Keratinocyte (primary cell): ENCODE measurements at regions not wholly inside any gene's neighbourhood (a gene's known extent, or its start where the extent isn't known, plus 50 kb on each side); places are given as distances from the start of the nearest gene placed in this dataset.
"Not testable (repeated sequence)": the region's sequence is repeated elsewhere in the genome, so short reads cannot be mapped to it uniquely, and the experiment has no call there.

ENCODE experiments used
- DNase-seq: peaks from one replicate; pipeline ENCODE4 v3.0.0-alpha.2; 2011; ENCODE audit warnings: low read depth, missing footprints, low spot score
- FAIRE-seq: peaks from 2 replicates; lab custom pipeline; 2011; peaks lifted over from hg19 to GRCh38; lab: Jason Lieb, UNC
- H2AFZ ChIP-seq: 2 replicates; pipeline ENCODE4 v1.6.0; 2012; ENCODE audit warnings: low read length, control low read depth, inconsistent platforms; ENCODE audit not compliant: control insufficient read depth
- H3K27ac ChIP-seq: 2 replicates; pipeline ENCODE4 v1.5.1; 2011; ENCODE audit warnings: low read length; ENCODE audit not compliant: control insufficient read depth, insufficient read depth
- H3K27me3 ChIP-seq: 3 replicates; pipeline ENCODE4 v1.6.0; 2011; ENCODE audit warnings: low read length; ENCODE audit not compliant: control insufficient read depth, insufficient read depth; ENCODE audit errors: extremely low read depth
- H3K36me3 ChIP-seq, 2 experiments: 2 replicates in 1 of 2; 3 replicates in 1 of 2; pipeline ENCODE4 v1.5.1; 2011; ENCODE audit warnings: low read length in 2 of 2, mild to moderate bottlenecking in 1 of 2; ENCODE audit not compliant: control insufficient read depth in 2 of 2, insufficient read depth in 2 of 2; ENCODE audit errors: extremely low read depth in 1 of 2
- H3K4me1 ChIP-seq: 3 replicates; pipeline ENCODE4 v1.5.1; 2011; ENCODE audit warnings: low read length; ENCODE audit not compliant: control insufficient read depth, insufficient read depth; ENCODE audit errors: extremely low read depth
- H3K4me2 ChIP-seq: 3 replicates; pipeline ENCODE4 v1.6.0; 2011; ENCODE audit warnings: low read depth, low read length; ENCODE audit not compliant: control insufficient read depth, insufficient read depth; ENCODE audit errors: extremely low read depth
- H3K4me3 ChIP-seq, 3 experiments: fragments of 200-600 bp in 1 of 3; sonication (generic) in 1 of 3; 2 replicates in 2 of 3; 3 replicates in 1 of 3; pipeline ENCODE4 v1.5.1; 2011 to 2016; ENCODE audit warnings: low read length in 3 of 3, mild to moderate bottlenecking in 3 of 3, control low read depth in 2 of 3, inconsistent platforms in 1 of 3, low read depth in 1 of 3, mixed read lengths in 1 of 3, mixed run types in 1 of 3, moderate library complexity in 1 of 3; ENCODE audit not compliant: control insufficient read depth in 2 of 3, insufficient read depth in 2 of 3; ENCODE audit errors: extremely low read depth in 1 of 3
- H3K79me2 ChIP-seq: 2 replicates; pipeline ENCODE4 v1.6.0; 2012; ENCODE audit warnings: low read length; ENCODE audit not compliant: control insufficient read depth, insufficient read depth
- H3K9ac ChIP-seq: 3 replicates; pipeline ENCODE4 v1.6.0; 2011; ENCODE audit warnings: low read length; ENCODE audit not compliant: control insufficient read depth, insufficient read depth; ENCODE audit errors: extremely low read depth
- H3K9me1 ChIP-seq: 3 replicates; pipeline ENCODE4 v1.6.0; 2011; ENCODE audit warnings: low read length; ENCODE audit not compliant: control insufficient read depth, insufficient read depth; ENCODE audit errors: extremely low read depth
- H3K9me3 ChIP-seq: 2 replicates; pipeline ENCODE4 v1.5.1; 2012; ENCODE audit warnings: low read depth, low read length; ENCODE audit not compliant: control insufficient read depth
- H4K20me1 ChIP-seq: 3 replicates; pipeline ENCODE4 v1.6.0; 2011; ENCODE audit warnings: low read length; ENCODE audit not compliant: control insufficient read depth, insufficient read depth; ENCODE audit errors: extremely low read depth
- dilution Hi-C: fragments of 300-500 bp; cut with MboI; formaldehyde crosslinking; loops from one replicate; pipeline ENCODE4 v1.7.0; 2020; ENCODE audit warnings: low sequenced_read_pairs; ENCODE audit not compliant: extremely low pct_ligation_motif_present

GRCh38 chr2:111478871-111479318 lies 358.2 kb downstream of the BCL2L11 start:
- H2AFZ ChIP-seq, FAIRE-seq, dilution Hi-C loops, H3K9me3 ChIP-seq, H3K4me1 ChIP-seq, H3K36me3 ChIP-seq, H3K4me2 ChIP-seq, H3K9me1 ChIP-seq, H4K20me1 ChIP-seq, H3K4me3 ChIP-seq, H3K9ac ChIP-seq, DNase-seq, H3K27me3 ChIP-seq, H3K27ac ChIP-seq: not testable (repeated sequence)
- H3K79me2 ChIP-seq: peaks cover 65% of the 10 kb centered on the region

DNA sequence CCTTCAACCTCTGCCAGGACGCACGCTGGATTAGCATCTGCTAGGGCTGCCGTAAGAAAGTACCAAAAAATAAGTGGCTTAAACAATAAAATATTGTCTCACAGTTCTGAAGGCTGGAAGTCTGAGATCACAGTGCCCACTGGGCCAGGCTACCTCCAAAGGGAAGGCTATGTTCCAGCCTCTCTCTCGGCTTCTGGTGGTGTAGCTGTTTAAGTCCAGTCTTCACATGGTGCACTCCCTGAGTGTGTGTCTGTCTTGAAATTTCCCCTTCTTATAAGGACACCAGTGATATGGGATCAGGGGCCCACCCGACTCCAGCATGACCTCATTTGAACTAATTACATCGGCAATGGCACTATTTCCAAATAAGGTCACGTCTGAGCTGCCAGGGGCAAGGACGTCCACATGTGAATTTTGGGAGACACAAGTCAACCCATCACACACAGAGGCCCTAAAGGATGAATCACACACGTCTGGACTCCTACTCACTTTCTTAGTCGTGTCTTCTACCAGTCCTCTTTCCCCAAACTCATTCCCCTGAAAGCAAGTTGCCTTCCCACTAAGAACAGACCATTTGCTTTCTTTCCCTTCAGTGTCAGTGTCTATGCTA lies 359.4 kb downstream of the BCL2L11 start:
- H3K9me1 ChIP-seq, H3K9ac ChIP-seq, H3K27me3 ChIP-seq, H3K4me2 ChIP-seq, H3K27ac ChIP-seq, H3K36me3 ChIP-seq, H3K9me3 ChIP-seq, H2AFZ ChIP-seq, H4K20me1 ChIP-seq, FAIRE-seq, H3K4me1 ChIP-seq, H3K4me3 ChIP-seq, dilution Hi-C loops, DNase-seq: not testable (repeated sequence)
- peaks cover 56% of the 10 kb centered on the region for H3K79me2 ChIP-seq

GRCh38 chr2:111480633-111481032 lies 359.9 kb downstream of the BCL2L11 start:
- H3K27me3 ChIP-seq, H3K4me1 ChIP-seq, H3K9ac ChIP-seq, H2AFZ ChIP-seq, H3K4me3 ChIP-seq, H3K36me3 ChIP-seq, FAIRE-seq, H3K9me3 ChIP-seq, H3K27ac ChIP-seq, DNase-seq, H3K9me1 ChIP-seq, dilution Hi-C loops, H3K4me2 ChIP-seq, H4K20me1 ChIP-seq: not testable (repeated sequence)
- H3K79me2 ChIP-seq: peaks cover 57% of the 10 kb centered on the region

DNA sequence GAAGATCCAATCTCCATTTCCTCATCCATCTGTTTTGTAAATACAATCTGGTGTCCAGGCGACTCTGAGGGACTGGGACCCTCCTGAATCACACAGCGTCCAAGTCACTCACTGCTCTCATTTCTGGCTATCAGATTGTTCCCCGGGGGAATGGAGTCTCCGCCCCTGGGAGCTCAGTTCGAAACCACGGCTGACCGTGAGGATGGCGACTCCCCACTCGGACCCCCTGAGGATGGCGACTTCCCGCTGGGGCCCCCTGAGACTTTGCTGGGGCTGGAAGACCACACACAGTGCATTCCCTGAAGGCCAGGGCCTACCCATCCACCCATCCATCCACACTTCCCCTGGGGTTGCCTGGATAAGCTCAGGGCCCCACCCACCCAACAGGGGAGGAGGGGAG lies 360.5 kb downstream of the BCL2L11 start:
- H3K9me3 ChIP-seq, H4K20me1 ChIP-seq, H3K4me2 ChIP-seq, H3K4me1 ChIP-seq, dilution Hi-C loops, DNase-seq, H3K27ac ChIP-seq, H3K27me3 ChIP-seq, H3K4me3 ChIP-seq, H3K36me3 ChIP-seq, H2AFZ ChIP-seq, H3K9ac ChIP-seq, H3K9me1 ChIP-seq, FAIRE-seq: not testable (repeated sequence)
- H3K79me2 ChIP-seq: peaks cover 59% of the 10 kb centered on the region
